ENCODE measurements at regions not wholly inside any gene's neighbourhood (a gene's known extent, or its start where the extent isn't known, plus 50 kb on each side); places are given as distances from the start of the nearest gene placed in this dataset.

- DNase-seq, result no peak
Observed at GRCh38 chr10:4215963-4216575, 431.1 kb upstream of the KLF6 start.

DNA sequence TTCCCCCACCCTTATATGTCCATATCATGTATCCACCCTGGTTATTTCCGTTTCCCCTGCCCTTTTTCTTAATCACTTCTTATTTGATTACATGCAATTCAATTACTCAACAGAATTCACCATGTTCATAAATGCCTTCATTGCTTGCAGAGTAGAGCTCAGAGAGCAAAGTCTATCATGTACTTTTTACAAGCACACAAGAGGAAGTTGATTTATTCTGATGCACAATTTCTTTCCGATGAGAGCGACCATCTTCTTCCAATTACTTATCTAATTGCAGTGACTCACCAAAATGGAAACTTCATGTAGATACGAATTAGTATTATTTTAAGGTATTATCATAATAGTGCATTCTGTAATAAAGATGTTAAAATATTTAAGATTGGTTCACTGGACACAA is 430.5 kb upstream of the KLF6 start:
- DNase-seq, result no peak

DNA sequence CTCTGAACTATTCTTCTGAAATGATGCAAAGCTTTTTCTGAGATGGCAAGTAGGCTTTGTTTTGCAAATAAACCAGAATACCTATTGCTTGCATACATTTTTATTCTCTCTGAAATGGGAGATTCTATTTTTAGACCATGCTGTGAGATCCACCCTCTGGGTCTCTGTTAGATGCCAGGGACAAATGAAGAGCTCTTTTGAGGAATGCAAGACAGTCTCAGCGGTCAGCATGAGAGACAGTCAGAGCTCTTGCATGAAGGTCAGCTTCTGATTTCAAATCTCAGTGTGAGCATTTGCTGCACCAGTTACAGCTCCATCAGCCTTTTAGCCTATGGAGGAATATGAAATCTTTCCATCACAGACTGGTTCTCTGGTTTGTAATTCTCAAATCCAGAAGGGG is 429.9 kb upstream of the KLF6 start:
- DNase-seq, result no peak

GRCh38 chr10:4213441-4213840 is 428.4 kb upstream of the KLF6 start:
- DNase-seq, result no peak

- DNase-seq, result no peak
Observed at GRCh38 chr10:4212111-4212630, 427.2 kb upstream of the KLF6 start.

- no peak for DNase-seq
Observed at GRCh38 chr10:4208499-4208898, 423.5 kb upstream of the KLF6 start.

GRCh38 chr10:4205113-4205512 is 420.1 kb upstream of the KLF6 start:
- DNase-seq, result no peak

DNA sequence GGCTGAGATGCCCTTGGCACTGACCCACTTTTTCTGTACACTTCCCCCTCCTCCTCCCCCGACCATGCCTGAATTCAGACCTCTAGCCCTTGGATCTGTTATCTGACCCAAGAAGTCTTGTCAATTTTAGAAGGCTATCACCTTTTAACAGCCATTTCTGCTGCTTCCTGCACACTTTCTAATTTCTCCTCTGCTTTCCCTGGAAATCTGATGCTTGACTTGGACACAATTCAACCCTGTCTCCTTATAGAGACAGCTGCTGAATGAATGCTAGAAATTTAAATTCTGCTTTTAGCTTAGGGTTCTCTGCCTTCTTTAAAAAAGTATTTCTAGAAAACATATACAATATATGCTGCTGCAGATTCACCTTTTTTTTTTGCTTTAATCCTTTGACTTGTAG is 417.9 kb upstream of the KLF6 start:
- DNase-seq, result no peak

GRCh38 chr10:4201866-4202825 is 417.1 kb upstream of the KLF6 start:
- DNase-seq, result no peak

- DNase-seq, result no peak
Observed at GRCh38 chr10:4199196-4199595, 414.2 kb upstream of the KLF6 start.

DNA sequence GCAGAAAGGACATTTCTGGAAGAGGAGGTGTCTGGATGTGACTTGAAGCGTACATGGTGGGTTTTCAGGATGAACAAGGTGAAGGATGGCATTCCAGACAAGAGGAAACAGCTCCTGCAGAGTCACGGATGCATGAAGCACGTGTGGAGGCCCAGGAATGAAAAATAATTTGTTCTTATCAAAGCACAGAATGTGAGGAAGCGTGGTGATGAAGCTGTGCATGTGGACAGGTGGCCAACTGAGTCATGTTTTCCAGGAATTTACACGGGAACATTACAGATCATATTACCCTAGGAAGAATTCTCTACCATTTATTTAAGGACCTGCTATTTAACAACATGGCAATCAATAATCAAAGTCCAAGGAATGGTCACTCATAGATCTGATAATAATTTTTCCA is 413.2 kb upstream of the KLF6 start:
- no peak for DNase-seq

DNA sequence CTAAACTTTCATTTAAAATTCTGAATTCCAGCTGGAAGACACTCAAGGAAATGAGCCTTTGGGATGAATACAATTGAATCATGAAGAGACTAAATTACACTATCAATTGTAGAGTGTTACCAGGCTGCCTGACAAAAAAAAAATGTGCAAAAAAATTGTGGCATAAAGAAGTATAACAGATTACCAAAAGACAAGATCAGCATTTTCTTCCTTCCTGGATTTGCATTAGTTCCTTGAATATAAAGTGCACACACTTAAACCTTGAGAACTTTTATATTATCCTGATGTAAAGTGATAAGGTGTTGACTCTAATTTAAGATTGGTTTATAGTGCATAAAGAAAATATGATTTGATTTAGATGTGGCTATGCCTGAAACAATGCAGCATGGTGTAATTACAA is 412.7 kb upstream of the KLF6 start:
- no peak for DNase-seq

DNA sequence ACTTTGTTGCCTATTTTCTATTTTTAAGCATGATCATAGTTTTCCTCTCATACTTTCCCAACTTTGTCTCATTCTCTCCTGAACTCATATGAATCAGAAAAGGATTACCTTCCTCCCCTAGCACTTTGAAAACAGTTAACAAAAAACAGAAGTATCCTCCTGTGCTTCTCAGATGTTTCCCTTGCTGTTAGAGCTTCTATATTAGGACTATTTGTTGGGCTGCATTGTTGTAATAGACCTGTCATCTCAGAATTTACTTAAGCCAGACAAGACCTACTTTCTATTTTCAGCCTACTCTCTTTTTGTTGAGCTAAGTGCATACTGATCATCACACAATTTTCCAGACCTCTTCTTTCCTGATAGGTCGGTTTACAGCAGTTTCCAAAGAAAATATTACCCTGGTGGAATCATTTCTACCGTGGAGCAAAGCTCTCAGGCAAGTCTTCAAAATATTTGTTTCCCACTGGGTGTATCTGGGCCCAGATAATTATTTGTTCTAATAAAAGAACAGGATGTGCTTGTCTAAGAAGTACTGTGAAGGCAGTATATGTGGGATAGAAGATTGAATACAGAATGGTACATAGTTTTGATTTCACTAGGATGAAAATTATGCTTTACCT is 411.9 kb upstream of the KLF6 start:
- no peak for DNase-seq

DNA sequence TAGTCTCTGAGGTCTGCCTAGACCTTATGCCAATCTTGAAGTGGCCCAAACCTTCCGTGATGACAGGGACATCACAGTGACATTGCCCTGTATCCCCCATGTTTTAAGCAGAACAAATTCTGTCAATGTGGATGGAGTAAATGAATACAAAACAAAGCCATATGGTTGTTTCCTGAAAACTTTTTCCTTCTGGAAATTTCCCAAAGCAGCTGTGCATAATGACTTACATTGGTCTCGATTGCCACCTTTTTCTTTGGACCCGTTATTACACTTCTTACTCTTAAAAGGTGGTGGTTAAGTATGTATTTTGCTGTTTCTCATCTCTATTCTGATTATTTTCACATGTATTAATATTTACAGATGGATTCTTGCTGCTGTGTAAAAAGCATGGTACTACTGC is 411.2 kb upstream of the KLF6 start:
- DNase-seq, result no peak

- DNase-seq, result no peak
Observed at GRCh38 chr10:4195213-4195612, 410.2 kb upstream of the KLF6 start.

DNA sequence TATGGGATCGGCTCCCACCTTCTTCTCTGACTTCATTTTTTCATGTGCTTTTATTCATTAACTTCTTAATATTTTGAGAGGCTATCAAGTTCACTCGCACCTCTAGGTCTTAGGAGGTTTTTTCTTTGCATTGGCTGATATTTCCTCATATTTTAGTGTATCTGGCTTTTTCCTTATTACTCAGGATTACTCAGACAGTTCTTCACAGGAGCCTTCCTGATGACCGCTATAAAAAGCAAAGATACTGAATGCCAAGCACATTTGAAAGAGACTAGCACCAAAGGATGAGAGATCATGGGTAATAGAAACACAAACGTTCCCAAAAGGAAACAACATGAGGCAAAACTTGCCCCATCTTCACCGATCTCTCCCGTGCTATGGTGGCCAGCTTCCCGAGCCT is 409.2 kb upstream of the KLF6 start:
- DNase-seq, result no peak

DNA sequence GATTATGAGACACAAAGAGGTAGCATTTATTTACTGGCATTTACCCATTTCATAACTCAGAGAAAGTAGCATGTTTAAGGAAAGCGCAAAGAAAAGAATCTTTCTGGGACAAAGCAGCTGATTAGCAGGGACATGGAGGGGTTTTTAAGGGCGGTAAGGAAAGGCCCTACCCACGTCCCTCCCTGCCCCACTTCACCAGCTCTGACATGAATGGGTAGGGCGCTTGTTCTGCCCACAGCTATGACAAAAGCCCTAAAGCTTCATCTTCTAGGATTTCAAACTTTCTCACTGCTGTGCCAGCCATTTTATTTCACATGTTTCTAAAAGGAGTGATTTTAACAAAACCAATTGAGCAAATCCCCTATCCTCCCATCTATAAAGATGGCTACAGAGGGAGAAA is 406.9 kb upstream of the KLF6 start:
- no peak for DNase-seq

- no peak for DNase-seq
Observed at GRCh38 chr10:4191354-4191753, 406.3 kb upstream of the KLF6 start.

DNA sequence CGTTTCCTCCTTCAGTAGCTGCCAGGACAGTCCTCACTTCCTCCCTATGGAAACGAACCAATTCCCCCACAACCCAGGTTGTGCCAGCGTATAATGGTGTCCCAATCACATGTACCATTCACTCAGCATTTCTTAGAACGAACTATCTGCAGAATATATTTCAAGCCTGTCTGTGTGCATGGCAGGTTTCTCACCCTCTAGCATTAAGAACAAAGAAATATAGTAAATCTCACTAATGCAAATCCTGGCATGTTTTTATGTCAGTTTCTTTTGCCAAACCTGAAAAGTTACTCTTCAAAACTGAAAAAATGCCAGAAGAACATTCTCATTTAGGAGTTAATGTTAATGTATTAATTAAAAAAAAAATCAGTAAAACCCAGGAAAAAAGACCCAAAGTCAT is 405.9 kb upstream of the KLF6 start:
- DNase-seq, result no peak

- DNase-seq, result no peak
Observed at GRCh38 chr10:4189281-4189680, 404.3 kb upstream of the KLF6 start.

DNA sequence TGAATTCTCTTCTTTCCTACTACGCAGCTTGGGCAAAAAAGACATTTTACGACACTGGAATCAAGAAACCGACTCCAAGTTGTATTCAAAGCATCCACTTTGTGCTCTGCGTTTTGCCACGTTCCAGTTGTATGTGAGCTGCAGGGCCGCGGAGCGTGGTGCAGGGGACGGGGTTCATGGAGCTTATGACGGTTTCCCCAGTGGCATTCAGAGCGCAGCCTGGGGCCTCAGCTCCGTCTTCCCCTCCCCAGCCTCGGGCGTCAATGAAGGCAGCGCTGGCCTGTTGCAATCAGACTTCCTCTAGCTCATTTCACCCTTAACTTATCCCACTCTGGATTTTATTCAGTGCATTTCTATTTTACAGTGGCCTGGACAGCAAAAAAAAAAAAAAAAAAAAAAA is 403.4 kb upstream of the KLF6 start:
- DNase-seq, result no peak

- DNase-seq, result no peak
Observed at GRCh38 chr10:4186849-4187540, 402.0 kb upstream of the KLF6 start.

DNA sequence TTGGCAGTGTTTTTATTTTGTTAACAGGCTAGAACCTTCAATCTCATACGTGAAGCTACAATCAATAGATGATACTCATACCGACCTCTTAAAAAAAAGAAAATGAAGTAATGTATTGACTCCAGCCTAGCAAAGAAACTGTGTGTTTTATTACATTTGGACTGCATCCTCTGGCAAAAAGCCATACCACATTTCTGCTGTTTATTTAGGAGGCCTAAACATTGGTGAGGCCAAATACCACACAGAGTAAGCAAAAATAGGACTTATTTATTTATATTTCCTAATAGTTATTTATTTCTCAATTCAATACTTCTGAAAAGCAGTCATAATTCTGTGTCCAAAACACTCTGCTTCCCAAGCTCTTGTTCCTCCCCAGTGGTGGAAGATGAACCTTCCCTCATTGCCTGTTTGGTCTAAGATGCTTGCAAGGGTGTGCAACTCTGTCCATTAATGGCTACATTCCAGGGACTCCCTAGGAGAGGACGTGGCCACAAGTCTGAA is 398.8 kb upstream of the KLF6 start:
- DNase-seq, result no peak
